SK-MEL-5 (cell line): ENCODE measurements at regions not wholly inside any gene's neighbourhood (a gene's known extent, or its start where the extent isn't known, plus 50 kb on each side); places are given as distances from the start of the nearest gene placed in this dataset.
"Not testable (repeated sequence)": the region's sequence is repeated elsewhere in the genome, so short reads cannot be mapped to it uniquely, and the experiment has no call there.

Experiments
- DNase-seq: peaks from one replicate; pipeline ENCODE4 v3.0.0-alpha.2; 2016; ENCODE audit warnings: low read depth, low spot score
- in situ Hi-C: cut with HindIII; loops from 2 replicates; pipeline ENCODE4 v1.10.0; 2016; ENCODE audit warnings: low sequenced_read_pairs, high pct_unique_total_duplicates, low pct_unique_long_range_greater_than_20kb

DNA sequence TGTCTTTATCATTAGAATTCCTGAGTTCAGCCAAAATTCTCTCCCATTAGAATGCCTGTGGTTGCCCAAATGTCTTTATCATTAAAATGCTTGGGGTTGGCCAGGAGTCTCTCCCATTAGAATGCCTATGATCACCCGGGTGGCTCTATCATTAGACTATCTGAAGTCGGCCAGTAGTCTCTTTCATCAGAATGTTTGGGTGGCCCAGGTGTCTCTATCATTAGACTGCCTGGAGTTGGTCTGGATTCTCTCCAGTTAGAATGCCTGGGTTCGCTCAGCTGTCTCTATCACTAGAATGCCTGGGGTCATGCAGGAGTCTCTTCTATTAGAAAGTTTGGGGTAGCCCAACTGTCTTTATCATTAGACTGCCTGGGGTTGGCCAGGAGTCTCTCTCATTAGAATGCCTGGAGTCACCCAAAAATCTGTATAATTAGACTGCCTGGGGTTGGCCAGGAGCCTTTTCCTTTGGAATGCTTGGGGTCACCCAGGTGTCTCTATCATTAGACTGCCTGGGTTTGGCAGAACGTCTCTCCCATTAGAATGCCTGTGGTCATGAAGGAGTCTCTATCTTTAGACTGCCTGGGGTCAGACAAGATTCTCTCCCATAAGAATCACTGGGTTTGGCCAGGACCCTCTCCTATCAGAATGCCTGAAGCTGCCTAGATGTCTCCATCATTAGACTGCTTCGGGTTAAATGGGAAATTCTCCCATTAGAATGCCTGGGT lies 1478.3 kb downstream of the UQCRFS1 start:
- no peak for DNase-seq
- in situ Hi-C loops: no loop called here

DNA sequence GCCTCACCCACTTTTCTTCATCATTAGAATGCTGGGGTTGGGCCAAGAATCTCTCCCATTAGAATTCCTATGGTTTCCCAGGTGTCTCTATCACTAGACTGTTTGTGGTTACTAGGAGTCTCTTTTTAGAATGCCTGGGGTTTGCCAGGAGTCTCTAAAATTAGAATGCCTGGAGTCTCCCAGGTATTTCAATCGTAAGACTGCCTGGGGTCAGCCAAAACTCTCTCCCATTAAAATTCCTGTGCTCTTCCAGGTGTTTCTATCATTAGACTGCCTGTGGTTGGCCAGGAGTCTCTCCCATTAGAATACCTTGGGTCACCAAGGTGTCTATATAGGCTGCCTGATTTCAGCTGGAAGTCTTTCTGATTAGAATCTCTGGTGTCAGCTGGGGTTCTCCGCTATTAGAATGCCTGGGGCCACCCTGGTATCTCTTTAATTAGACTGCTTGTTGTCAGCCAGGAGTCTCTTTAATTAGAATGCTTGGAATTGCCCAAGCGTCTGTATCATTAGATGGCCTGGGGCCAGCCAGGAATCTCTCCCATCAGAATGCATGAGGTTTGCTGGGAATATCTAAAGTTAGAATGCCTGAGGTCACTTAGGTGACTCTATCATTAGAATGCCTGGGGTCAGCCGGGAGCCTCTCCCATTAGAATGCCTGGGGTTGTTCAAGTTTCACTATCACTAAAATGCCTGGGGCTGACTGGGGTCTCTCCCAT lies 1479.2 kb downstream of the UQCRFS1 start:
- in situ Hi-C loops: no loop called here
- DNase-seq: no peak

DNA sequence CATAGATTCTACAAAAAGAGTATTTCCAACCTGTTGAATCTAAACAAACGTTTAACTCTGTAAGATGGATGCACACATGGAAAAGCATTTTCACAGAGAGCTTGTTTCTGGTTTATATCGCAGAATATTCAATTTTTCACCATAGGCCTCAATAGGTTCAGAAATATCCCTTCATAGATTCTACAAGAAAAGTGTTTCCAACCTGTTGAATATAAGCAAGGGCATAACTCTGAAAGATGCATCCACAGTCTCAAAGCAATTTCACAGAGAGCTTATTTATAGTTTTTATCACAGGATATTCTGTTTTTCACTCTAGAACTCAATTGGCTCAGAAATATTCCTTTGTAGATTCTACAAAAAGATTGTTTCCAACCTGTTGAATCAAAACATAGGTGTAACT lies 1483.6 kb downstream of the UQCRFS1 start:
- in situ Hi-C loops: no loop called here
- no peak for DNase-seq

DNA sequence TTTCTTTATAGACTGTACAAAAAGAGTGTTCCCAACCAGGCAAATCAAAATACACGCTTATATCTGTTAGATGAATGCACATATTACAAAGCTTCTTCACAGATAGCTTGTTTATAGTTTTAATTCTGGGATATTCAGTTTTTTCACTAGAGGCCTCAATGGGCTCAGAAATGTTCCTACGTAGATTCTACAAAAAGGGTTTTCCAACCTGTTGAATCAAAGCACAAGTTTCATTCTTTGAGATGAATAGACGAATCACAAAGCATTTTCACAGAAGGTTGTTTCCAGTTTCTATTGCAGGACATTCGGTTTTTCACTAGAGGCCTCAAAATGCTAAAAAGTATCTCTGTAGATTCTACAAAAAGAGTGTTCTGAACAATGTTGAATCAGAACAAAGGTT lies 1490.3 kb downstream of the UQCRFS1 start:
- in situ Hi-C loops: no loop called here
- DNase-seq: no peak

DNA sequence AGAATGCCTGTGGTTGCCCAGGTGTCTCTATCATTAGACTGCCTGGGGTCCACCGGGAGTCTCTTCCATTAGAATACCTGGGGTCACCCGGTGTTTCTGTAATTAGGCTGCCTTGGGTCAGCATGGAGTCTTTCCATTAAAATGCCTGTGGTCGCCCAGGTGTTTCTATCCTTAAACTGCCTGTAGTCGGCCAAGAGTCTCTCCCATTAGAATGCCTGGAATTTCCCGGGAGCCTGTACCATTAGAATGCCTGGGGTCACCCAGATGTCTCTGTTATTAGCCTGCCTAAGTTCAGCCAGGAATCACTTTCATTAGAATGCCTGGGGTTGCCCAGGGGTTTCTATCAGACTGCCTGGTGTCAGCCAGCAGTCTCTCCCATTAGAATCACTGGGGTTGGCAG lies 1492.8 kb downstream of the UQCRFS1 start:
- in situ Hi-C loops: no loop called here
- no peak for DNase-seq

DNA sequence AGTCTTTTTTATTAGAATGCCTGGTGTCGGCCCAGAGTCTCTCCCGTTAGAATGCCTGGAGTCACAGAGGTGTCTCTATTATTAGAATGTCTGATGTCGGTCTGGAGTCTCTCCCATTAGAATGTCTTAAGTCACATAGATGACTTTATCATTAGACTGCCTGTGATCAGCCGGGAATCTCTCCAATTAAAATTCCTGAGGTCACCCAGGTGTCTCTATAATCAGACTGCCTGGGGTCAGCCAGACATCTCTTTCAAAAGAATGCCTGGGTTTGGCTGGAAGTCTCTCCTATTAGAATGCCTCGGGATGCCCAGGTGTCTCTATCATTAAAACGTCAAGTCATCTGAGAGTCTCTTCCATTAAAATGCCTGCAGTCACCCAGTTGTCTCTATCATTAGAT lies 1493.9 kb downstream of the UQCRFS1 start:
- DNase-seq: no peak
- in situ Hi-C loops: no loop called here

DNA sequence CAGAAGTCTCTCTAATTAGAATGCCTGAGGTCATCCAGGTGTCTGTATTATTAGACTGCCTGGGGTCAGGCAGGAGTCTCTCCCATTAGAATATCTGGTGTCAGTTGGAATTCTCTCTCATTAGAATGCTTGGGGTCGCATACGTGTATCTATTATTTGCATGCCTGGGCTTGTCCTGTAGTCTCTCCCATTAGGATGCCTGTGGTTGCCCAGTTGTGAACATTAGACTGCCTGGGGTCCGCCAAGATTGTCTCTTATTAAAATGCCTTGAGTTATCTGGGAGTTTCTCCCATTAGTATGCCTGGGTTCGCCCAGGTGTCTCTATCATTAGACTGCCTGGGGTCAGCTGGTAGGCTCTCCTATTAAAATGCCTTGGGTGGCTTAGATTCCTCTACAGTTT lies 1494.7 kb downstream of the UQCRFS1 start:
- in situ Hi-C loops: no loop called here
- no peak for DNase-seq

DNA sequence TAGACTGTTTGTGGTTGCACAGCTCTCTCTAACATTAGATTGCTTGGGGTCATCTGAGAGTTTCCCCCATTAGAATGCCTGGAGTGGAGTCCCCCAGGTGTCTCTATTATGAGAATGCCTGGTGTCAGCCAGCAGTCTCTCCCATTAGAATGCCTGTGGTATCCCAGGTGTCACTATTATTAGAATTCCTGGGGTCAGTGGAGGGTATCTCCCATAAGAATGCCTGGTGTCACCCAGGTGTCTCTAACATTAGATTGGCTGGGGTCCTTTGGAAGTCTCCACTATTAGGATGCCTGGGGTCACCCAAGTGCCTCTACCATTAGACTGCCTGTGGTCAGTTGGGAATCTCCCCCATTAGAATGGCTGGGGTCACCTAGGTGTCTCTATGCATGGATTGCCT lies 1495.1 kb downstream of the UQCRFS1 start:
- in situ Hi-C loops: no loop called here
- no peak for DNase-seq

DNA sequence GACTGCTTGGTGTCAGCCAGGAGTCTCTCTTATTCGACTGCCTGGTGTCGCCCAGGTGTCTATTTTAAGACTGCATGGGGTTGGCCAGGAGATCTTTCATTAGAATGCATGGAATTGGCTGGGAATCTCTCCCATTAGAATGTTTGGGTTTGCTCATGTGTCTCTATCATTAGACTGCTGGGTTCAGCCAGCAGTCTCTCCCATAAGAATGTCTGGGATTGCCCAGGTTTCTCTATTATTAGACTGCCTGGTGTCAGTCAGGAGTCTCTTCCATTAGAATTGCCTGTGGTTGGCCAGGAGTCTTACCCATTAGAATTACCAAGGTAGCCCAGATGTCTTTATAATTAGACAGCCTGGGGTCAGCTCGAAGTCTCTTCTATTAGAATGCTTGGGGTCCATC lies 1496.0 kb downstream of the UQCRFS1 start:
- DNase-seq: no peak
- in situ Hi-C loops: no loop called here

DNA sequence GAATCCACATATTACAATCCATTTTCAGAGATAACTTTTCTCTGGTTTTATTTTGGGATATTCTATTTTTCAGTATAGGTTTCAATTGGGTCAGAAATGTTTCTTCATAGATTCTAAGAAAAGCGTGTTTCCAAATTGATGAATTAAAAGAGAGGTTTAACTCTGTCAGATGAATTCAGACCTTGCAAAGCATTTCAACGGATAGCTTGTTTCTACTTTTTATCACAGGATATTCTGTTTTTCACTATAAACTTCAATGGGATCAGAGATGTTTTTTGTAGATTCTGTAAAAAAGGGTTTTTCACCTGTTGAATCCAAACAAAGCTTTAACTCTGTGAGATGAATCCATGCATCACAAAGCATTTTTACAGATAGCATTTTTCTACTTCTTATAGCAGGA lies 1498.1 kb downstream of the UQCRFS1 start:
- DNase-seq: no peak
- in situ Hi-C loops: no loop called here

DNA sequence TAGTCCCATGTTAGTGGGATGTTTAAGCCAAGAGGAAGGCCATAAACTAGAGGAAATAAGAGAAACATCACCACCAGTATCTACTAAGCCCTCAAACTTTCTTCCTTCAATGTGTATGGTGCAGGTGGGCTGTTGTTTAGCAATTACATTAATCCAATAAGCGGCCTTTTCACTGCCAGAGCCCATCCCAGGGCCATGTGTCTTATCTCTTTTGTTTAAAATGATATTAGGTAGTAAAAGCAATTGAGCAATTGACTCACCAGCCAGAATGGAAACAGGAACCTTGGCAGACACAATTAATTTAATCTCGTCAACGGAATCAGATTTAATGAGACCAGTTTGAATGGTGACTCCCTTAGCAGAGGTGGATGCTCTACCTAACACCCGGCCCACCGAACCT lies 1503.5 kb downstream of the UQCRFS1 start:
- no peak for DNase-seq
- in situ Hi-C loops: no loop called here

DNA sequence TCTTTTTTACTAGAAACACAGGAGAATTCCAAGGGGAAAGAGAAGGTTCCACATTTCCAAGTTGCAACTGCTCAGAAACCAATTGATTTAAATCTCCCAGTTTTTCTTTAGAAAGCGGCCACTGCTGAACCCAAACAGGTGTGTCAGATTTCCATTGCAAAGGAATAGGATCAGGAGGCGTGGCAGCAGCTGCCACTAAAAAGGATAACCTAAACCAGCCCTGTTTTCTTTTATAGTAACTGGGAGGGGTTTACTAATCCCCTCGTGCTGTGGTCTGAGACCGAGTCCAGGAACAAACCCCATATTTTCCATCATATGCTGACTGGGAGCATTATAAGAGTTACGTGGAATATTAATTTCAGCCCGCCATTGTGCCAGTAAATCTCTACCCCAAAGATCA lies 1504.0 kb downstream of the UQCRFS1 start:
- in situ Hi-C loops, DNase-seq: not testable (repeated sequence)

DNA sequence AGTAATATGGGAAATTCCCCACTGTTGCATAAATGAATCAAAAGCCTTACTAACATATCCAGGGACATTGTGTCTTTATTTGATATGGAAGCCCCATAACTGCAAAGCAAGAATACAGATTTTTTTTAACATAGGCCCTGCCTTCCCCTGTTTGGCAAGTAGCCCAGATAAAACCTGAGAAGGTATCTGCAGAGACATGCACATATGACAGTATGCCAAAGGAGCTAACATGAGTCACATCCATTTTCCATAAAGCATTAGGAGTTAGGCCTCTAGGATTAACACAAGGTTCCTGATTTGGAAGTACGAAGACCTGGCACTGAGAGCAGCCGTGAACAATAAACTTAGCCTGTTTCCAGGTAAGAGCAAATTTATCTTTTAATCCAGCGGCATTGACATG lies 1505.9 kb downstream of the UQCRFS1 start:
- in situ Hi-C loops, DNase-seq: not testable (repeated sequence)

DNA sequence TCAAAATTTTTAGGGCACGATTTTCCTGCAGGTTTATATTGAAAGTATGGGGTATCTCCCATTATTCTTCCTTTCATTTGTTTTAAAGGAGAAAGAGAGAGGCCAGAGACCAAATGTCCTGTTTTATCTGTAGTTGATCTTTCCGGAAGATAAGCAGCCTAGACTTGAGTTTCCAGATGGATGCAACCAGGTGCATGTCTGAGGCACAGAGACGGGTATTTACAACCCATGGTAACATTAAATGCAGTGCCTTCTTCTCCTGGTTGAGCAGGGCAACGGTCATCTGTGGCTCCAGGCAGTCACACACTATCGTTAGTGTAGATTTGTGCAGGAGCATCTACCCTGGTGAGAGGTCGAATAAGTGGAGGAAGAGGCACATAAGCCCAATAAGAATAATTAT lies 1507.1 kb downstream of the UQCRFS1 start:
- DNase-seq: no peak
- in situ Hi-C loops: no loop called here

DNA sequence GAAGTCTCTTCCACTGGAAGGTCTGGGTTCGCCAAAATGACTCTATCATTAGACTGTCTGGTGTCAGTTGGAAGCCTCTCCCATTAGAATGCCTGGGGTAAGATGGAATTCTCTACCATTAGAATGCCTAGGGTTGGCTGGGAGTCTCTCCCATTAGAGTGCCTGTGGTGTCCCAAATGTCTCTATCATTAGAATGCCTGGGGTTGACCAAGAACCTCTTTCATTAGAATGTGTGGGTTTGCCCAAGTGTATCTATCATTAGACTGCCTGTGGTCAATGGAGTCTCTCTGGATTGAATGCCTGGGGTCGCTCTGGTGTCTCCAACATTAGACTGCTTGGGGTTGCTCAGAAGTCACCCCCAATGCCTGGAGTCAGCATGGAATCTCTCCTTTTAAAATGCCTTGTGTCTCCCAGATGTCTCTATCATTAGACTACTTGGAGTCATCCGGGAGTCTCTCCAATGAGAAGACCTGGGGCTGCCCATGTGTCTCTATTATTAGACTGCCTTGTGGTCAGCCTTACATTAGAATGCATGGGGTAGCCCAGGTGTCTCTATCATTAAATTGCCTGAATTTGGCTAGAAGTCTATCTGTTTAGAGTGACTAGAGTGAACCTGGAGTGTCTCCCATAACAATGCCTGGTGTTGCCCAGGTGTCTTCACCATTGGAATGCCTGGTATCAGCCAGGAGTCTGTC lies 1518.4 kb downstream of the UQCRFS1 start:
- no peak for DNase-seq
- in situ Hi-C loops: no loop called here

DNA sequence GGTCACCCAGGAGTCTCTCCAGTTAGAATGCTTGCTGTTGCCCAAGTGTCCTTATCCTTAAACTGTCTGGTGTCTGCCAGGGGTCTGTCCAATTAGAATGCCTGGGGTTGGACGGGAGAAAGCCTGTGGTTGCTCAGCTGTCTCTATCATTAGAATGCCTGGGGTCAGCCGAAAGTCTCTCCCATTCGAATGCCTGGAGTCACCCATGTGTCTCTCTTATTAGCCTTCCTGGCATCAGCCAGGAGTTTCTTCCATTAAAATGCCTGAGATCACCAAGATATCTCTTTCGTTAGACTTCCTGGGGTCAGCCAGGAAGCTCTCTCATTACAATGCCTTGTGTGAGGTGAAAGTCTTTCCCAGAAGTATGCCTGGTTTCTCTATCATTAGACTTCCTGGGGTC lies 1521.0 kb downstream of the UQCRFS1 start:
- in situ Hi-C loops: no loop called here
- DNase-seq: no peak

DNA sequence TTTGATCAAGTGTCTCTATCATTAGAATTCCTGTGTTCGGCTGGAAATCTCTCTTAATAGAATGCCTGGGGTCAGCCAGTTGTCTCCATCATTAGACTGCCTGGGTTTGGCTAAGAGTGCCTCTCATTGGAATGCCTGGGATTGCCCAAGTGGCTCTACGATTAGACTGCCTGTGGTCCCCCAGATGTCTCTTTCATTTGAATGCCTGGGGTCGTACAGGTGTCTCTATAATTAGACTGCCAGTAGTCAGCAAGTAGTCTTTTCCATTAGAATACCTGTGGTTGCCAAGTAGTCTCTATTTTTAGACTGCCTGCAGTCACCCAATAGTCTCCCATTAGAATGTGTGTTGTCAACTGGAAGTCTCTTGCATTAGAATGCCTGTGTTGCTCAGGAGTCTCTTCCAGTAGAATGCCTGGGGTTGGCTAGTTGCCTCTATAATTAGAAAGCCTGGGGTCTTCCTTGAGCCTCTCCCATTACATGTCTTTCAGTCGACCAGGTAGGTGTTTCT lies 1523.2 kb downstream of the UQCRFS1 start:
- no peak for DNase-seq
- in situ Hi-C loops: no loop called here

DNA sequence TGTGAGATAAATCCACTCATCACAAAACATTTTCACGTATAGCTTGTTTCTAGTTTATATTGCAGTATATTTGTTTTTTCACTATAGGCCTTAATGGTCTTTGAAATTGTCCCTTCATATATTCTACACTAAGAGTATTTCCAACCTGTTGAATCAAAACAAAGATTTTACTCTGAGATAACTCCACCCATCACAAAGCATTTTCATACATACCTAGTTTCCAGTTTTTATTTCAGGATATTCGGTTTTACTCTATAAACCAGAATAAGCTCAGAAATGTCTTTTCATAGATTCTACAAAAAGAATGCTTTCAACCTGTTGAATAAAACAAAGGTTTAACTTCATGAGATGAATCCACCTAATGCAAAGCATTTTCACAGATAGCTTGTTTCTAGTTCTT lies 1528.7 kb downstream of the UQCRFS1 start:
- in situ Hi-C loops: no loop called here
- DNase-seq: no peak

DNA sequence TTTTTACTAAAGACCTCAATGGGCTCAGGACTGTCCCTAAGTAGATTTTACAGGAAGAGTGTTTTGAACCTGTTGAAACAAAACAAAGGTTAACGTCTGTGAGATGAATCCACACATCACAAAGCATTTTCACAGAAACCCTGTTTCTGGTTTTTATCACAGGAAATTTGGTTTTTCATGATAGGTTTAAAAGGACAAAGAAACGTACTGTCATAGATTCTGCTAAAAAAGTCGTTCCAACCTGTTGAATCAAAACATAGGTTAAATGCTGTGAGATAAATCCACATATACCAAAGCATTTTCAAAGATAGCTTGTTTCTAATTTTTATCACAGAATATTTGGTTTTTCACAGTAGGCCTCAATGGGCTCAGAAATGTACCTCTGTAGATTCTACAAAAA lies 1531.0 kb downstream of the UQCRFS1 start:
- in situ Hi-C loops: no loop called here
- DNase-seq: no peak
